HL-60 (cell line): ENCODE measurements at regions not wholly inside any gene's neighbourhood (a gene's known extent, or its start where the extent isn't known, plus 50 kb on each side); places are given as distances from the start of the nearest gene placed in this dataset.
"Not testable (repeated sequence)": the region's sequence is repeated elsewhere in the genome, so short reads cannot be mapped to it uniquely, and the experiment has no call there.

ENCODE experiments used
- DNase-seq, 2 experiments: peaks; one replicate each; pipeline ENCODE4 v3.0.0-alpha.2; 2010 to 2020; ENCODE audit warnings: low read depth in 1 of 2, low spot score in 1 of 2
- H3K27ac ChIP-seq: fragments of 250-450 bp; sonication (Bioruptor Pico); replicated peaks from 2 replicates; pipeline ENCODE4 v1.5.1; 2020; ENCODE audit warnings: mild to moderate bottlenecking, moderate library complexity
- H3K27me3 ChIP-seq: fragments of 250-450 bp; sonication (Bioruptor Pico); 2 replicates; pipeline ENCODE4 v1.5.1; 2021; ENCODE audit warnings: mild to moderate bottlenecking, moderate library complexity; ENCODE audit not compliant: insufficient read depth, poor library complexity, severe bottlenecking
- H3K4me3 ChIP-seq: replicated peaks from 2 replicates; pipeline ENCODE4 v1.5.1; 2011; ENCODE audit warnings: mild to moderate bottlenecking, control low read depth, low read length; ENCODE audit not compliant: insufficient read depth
- GABPA ChIP-seq: IDR thresholded peaks from 2 replicates; pipeline ENCODE4 v1.6.1; 2012; ENCODE audit warnings: low read depth
- POLR2AphosphoS5 ChIP-seq: IDR thresholded peaks from 2 replicates; pipeline ENCODE4 v1.6.1; 2012; ENCODE audit warnings: low read depth
- SPI1 ChIP-seq: IDR thresholded peaks from 2 replicates; pipeline ENCODE4 v1.6.1; 2012; ENCODE audit warnings: low read depth, mild to moderate bottlenecking, borderline replicate concordance
- TF ChIP-seq, protein P1 (sequence below): IDR thresholded peaks from one replicate; pipeline ENCODE4 v1.5.1; 2011; ENCODE audit warnings: low read length, control low read depth, inconsistent platforms; ENCODE audit not compliant: insufficient read depth
- TF ChIP-seq, protein P2 (sequence below): IDR thresholded peaks from 2 replicates; pipeline ENCODE4 v1.6.1; 2012; ENCODE audit warnings: low read depth; ENCODE audit not compliant: insufficient replicate concordance

DNA sequence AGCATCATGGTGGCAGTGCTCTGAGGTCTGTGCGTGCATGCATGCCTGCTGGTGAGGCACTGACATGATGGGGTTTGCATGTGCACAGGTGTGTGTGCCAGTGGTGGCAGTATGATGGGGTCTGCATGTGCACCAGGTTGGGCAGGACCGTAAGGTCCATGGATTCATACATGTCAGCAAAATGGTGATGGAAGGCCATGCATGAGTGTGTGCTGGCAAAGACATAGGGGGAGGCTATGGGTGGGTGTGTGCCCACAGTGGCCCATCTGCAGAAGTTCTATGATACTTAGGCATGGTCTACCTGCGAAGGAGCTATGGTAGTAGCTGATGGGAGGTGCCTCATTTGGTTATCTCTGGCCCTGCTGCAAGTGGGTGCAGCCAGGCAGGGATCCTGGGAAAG lies 348.0 kb upstream of the TARS1 start:
- no peak for TF ChIP-seq GABPA
- TF ChIP-seq, protein P1, sequence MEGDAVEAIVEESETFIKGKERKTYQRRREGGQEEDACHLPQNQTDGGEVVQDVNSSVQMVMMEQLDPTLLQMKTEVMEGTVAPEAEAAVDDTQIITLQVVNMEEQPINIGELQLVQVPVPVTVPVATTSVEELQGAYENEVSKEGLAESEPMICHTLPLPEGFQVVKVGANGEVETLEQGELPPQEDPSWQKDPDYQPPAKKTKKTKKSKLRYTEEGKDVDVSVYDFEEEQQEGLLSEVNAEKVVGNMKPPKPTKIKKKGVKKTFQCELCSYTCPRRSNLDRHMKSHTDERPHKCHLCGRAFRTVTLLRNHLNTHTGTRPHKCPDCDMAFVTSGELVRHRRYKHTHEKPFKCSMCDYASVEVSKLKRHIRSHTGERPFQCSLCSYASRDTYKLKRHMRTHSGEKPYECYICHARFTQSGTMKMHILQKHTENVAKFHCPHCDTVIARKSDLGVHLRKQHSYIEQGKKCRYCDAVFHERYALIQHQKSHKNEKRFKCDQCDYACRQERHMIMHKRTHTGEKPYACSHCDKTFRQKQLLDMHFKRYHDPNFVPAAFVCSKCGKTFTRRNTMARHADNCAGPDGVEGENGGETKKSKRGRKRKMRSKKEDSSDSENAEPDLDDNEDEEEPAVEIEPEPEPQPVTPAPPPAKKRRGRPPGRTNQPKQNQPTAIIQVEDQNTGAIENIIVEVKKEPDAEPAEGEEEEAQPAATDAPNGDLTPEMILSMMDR, result no peak
- TF ChIP-seq POLR2AphosphoS5, result no peak
- no peak for TF ChIP-seq SPI1
- TF ChIP-seq, protein P2, sequence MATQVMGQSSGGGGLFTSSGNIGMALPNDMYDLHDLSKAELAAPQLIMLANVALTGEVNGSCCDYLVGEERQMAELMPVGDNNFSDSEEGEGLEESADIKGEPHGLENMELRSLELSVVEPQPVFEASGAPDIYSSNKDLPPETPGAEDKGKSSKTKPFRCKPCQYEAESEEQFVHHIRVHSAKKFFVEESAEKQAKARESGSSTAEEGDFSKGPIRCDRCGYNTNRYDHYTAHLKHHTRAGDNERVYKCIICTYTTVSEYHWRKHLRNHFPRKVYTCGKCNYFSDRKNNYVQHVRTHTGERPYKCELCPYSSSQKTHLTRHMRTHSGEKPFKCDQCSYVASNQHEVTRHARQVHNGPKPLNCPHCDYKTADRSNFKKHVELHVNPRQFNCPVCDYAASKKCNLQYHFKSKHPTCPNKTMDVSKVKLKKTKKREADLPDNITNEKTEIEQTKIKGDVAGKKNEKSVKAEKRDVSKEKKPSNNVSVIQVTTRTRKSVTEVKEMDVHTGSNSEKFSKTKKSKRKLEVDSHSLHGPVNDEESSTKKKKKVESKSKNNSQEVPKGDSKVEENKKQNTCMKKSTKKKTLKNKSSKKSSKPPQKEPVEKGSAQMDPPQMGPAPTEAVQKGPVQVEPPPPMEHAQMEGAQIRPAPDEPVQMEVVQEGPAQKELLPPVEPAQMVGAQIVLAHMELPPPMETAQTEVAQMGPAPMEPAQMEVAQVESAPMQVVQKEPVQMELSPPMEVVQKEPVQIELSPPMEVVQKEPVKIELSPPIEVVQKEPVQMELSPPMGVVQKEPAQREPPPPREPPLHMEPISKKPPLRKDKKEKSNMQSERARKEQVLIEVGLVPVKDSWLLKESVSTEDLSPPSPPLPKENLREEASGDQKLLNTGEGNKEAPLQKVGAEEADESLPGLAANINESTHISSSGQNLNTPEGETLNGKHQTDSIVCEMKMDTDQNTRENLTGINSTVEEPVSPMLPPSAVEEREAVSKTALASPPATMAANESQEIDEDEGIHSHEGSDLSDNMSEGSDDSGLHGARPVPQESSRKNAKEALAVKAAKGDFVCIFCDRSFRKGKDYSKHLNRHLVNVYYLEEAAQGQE, result no peak

DNA sequence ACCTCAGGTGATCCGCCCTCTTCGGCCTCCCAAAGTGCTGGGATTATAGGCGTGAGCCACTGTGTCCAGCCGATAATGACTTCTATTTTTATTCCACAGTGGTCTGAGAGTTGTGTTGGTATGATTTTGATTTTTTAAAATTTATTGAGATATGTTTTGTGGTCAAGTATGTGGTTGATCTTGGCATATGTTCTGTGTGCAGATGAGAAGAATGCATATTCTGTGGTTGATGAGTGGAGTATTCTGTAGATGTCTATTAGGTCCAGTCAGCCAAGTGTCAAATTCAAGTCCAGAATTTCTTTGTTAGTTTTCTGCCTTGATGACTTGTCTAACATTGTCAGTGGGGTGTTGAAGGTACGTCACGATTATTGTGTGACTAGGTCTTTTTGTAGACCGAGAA lies 338.2 kb upstream of the TARS1 start:
- no peak overlapping the region for H3K4me3 ChIP-seq
- no peaks in the 10 kb centered on the region for H3K27me3 ChIP-seq
- TF ChIP-seq SPI1 (no peak), POLR2AphosphoS5 (no peak), GABPA (no peak)
- TF ChIP-seq, protein P2, result no peak
- TF ChIP-seq, protein P1, result no peak
- no peak overlapping the region for H3K27ac ChIP-seq
- DNase-seq, result no peak

More for the DNA sequence above, 348.0 kb upstream of the TARS1 start:
- Histone ChIP-seq H3K27me3 (no peaks in the 10 kb centered on the region), H3K4me3 (no peak overlapping the region), H3K27ac (no peak overlapping the region)
- DNase-seq, result no peak

DNA sequence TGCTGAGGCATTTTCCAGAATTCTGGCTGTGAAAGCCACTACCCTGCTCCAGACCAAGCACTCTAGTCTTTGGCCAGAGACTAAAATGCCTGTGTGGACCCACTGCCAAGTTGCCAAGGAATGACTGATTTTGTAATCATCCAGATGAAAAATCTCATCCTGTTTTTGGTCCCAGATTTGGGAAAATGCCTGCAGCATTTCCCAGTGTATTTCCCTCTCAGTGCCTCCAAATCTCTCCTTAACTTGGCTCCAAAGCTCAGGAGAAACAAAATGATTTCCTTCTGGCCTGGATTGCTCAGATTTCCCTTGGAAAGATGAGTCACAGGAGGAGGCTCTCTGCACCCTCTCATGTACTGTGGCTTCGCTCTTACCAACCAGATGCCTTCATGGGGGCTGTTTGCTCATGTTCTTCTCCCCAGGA lies 335.2 kb upstream of the TARS1 start:
- Histone ChIP-seq H3K27me3 (no peaks in the 10 kb centered on the region), H3K27ac (no peak overlapping the region), H3K4me3 (no peak overlapping the region)
- TF ChIP-seq GABPA (no peak), SPI1 (no peak), POLR2AphosphoS5 (no peak)
- TF ChIP-seq, protein P2, result no peak
- TF ChIP-seq, protein P1, result no peak
- DNase-seq, result no peak

DNA sequence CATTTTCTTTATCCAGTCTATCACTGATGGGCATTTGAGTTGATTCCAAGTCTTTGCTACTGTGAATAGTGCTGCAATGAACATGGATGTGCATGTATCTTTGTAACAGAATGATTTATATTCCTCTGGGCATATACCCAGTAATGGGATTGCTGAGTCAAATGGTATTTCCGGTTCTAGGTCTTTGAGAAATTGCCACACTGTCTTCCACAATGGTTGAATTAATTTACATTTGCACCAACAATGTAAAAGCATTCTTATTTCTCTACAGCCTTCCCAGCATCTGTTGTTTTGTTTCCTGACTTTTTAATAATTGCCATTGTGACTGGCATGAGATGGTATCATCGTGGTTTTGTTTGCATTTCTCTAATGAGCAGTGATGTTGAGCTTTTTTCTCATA lies 330.3 kb upstream of the TARS1 start:
- not testable (repeated sequence) for H3K27ac ChIP-seq

More for the DNA sequence above, 330.3 kb upstream of the TARS1 start:
- H3K27me3 ChIP-seq, H3K4me3 ChIP-seq, DNase-seq: not testable (repeated sequence)
